ENCODE measurements at regions not wholly inside any gene's neighbourhood (a gene's known extent, or its start where the extent isn't known, plus 50 kb on each side); places are given as distances from the start of the nearest gene placed in this dataset.

DNA sequence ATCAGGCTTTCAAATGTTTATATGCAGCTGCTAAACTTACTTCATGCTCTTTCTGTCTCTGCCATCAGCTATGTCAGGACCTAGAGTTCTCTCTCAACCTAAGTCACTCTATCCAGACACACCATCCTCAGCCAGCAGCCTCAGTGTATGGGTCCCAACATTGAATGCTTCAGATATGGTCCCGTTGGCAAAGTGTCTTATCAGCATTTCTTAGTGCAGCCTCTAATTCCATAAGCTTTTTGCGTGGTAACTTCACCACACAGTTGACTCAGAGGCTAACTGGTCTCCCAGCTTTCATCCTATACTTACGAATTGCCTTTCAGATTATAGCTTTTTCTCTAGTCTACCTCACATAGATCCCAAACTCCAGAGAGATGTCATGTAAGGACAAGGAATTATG is 402.9 kb upstream of the EEF2KMT start:
- DNase-seq = no peak

DNA sequence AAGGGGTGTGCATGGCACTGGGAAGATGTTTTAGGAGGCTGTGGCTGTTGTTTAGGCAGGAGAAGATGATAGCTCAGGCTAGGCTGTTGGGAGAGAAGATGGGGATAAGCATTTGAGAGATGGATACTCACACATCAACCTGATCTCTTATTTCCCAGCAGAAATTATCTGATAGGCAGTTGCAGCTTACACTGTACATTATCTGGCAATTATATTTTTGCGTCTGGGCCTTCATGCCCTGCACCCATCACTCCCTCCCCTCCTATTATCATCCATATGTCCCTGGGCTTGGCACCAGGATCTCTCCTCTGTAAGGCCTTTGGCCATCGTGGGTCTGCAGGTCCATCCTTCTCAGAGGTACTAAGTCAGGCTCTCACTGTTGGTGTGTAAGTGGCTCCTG is 401.0 kb upstream of the EEF2KMT start:
- DNase-seq = no peak

- no peak for DNase-seq
Observed at GRCh38 chr16:5496013-5496412, 398.4 kb upstream of the EEF2KMT start.

DNA sequence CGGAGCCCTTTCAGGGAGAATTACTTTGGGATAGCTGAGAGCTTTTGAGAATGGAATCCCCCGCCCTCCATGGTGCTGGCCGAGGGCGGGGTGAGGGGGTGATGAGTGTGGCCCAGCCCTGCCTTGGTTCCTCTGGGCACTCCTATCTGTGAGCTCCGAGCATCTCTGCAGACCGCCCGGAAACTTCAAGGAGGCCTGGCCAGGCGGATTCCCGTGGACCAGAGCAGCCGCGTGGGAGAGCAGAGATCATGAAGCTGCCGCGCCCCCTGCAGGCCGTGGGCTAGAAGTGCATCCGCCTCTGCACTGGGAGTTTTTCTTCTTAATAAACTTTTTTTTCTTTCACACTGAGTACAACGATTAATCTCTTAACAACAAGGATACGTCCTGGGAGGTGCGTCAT is 392.9 kb upstream of the EEF2KMT start:
- DNase-seq = no peak

- no peak for DNase-seq
Observed at GRCh38 chr16:5488581-5488980, 391.0 kb upstream of the EEF2KMT start.

DNA sequence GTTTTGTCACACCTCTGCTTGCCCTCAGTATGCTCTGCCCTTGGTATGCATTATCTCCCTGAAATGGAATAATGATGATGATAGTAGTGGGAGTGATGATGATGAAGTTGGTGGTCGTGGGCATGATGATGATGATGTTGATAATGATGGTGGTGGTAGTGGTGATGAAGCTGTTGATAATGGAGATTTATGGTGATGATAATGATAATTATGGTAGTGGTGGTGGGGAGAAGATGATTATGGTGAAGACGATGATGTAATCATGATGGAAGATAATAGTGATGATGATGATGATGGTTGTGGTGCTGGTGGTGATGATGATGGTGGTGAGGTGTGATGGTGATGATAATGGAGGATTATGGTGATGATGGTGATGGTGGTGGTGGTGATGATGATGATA is 390.1 kb upstream of the EEF2KMT start:
- no peak for DNase-seq

- no peak for DNase-seq
Observed at GRCh38 chr16:5482256-5482655, 384.7 kb upstream of the EEF2KMT start.

GRCh38 chr16:5480431-5481195 is 383.0 kb upstream of the EEF2KMT start:
- DNase-seq = no peak

GRCh38 chr16:5479926-5480325 is 382.3 kb upstream of the EEF2KMT start:
- DNase-seq = no peak

- DNase-seq = no peak
Observed at GRCh38 chr16:5478036-5478435, 380.4 kb upstream of the EEF2KMT start.

DNA sequence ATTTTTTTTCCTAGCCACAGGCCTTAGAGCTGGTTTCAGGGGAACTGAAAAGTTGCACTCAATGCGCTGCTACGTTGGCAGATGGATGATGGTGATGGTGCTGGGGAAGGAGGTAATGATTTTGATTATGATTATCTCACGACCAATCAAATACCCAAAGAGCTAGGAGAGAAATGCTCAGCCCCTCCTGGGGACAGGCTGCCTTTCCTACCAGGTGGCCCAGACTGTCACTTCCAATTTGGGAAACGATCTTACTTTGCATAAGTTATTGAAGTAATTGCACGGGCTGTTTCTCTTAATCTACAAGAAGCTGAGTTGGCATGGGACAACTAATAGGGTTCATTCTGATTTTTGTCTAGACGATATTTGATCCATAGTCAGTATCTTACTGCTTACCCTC is 379.7 kb upstream of the EEF2KMT start:
- DNase-seq = no peak

GRCh38 chr16:5472552-5472951 is 375.0 kb upstream of the EEF2KMT start:
- DNase-seq = no peak

- no peak for DNase-seq
Observed at GRCh38 chr16:5468488-5468887, 370.9 kb upstream of the EEF2KMT start.

- DNase-seq = no peak
Observed at GRCh38 chr16:5467552-5467951, 370.0 kb upstream of the EEF2KMT start.

- DNase-seq = no peak
Observed at GRCh38 chr16:5466551-5466950, 369.0 kb upstream of the EEF2KMT start.

DNA sequence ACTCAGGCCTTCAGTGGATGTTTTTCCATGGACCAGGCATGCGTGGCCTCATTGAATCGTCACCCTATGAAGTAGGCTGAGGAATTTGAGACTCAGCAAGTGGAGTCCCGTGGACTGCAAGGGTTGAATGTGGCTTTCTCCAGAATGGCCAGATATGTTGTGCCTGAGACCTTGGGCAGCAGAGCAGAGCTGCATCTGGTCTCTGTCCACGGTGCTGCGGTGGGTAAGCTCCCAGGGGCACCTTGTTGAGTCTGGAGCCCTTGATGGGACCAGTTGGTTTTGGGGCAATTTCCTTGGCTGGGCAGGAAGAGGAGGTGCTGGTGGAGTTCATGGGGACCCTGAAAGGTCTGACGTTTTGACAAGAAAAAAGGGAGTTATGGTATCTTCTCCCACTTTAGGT is 368.1 kb upstream of the EEF2KMT start:
- DNase-seq = no peak

- no peak for DNase-seq
Observed at GRCh38 chr16:5463820-5464219, 366.2 kb upstream of the EEF2KMT start.

DNA sequence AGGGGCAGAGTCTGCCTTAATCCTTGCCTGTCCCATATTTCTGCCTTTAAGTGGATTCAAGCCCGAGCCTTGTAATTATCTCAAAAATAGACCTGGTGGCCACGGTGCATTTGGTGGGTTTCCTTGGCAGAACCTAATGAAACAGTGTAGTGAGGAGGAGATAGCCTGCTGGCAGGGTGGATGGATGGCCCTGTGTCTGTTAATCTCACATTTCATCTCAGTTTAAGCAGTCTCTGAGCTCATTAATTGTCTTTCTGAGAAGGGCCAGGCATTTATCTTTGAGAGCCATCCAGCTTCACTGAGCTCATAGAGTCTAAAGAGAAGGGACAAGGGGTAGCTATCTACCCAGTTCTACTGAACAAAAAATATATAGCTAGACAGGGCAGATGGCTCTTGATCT is 364.0 kb upstream of the EEF2KMT start:
- no peak for DNase-seq

GRCh38 chr16:5461141-5461540 is 363.5 kb upstream of the EEF2KMT start:
- no peak for DNase-seq

- no peak for DNase-seq
Observed at GRCh38 chr16:5460701-5461100, 363.1 kb upstream of the EEF2KMT start.

- DNase-seq = no peak
Observed at GRCh38 chr16:5459863-5460262, 362.3 kb upstream of the EEF2KMT start.

DNA sequence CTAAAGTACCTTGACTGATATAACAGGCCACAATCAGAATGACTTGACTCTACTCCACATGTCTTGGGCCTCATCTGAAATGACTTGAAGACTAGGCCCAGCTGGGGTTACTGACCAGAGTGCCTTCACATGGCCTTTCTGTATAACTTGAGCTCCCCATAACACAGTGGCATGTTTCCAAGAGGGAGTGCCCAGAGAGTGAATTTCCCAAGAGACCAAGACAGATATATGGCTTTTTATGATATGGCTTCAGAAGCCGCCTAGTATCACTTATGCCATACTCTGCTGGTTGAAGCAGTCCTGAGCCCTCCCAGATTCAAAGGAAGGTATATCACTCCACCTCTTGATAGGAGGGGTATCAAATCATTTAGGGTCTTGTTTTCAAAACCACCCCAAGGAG is 357.5 kb upstream of the EEF2KMT start:
- DNase-seq = no peak

DNA sequence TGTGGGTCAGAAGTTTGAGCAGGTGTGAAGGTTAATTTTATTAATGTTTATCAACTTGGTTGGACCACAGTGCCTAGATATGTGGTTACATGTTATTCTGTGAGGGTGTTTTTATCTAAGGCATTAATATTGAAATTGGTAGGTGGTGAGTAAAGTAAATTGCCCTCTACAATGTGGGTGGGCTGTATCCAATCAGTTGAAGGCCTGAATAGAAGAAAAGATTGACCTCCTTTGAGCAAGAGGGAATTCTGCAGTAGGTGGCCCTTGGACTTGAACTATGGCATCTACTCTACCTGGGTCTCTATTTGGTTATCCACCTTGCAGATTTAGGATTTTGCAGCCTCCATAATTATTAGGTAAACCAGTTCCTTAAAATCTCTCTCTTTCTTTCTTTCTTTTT is 356.8 kb upstream of the EEF2KMT start:
- DNase-seq = no peak

GRCh38 chr16:5451641-5452040 is 354.0 kb upstream of the EEF2KMT start:
- DNase-seq = no peak

- no peak for DNase-seq
Observed at GRCh38 chr16:5450409-5451104, 353.0 kb upstream of the EEF2KMT start.
